Activated CD8-positive, alpha-beta T cell treated with anti-CD3 and anti-CD28 coated beads for 36 hours (primary cell): ENCODE measurements at regions not wholly inside any gene's neighbourhood (a gene's known extent, or its start where the extent isn't known, plus 50 kb on each side); places are given as distances from the start of the nearest gene placed in this dataset.
A peak's percentile ranks its signal among the peaks of the same experiment; 100 is the strongest.
"Not testable (repeated sequence)": the region's sequence is repeated elsewhere in the genome, so short reads cannot be mapped to it uniquely, and the experiment has no call there.

Experiments
- ATAC-seq: fragments of 200-7000 bp; cut with Tn5 transposase; one replicate; pipeline ENCODE4 v1.10.0; 2021; ENCODE audit warnings: mild to moderate bottlenecking, moderate library complexity
- CTCF ChIA-PET: fragments of 350-600 bp; sonication (Branson Sonifier 250); formaldehyde crosslinking; loops from one replicate; lab custom pipeline; 2021; ENCODE audit warnings: antibody characterized with exemption; lab: Charles Lee
- POLR2A ChIA-PET: fragments of 350-600 bp; sonication (Branson Sonifier 250); formaldehyde crosslinking; loops from one replicate; lab custom pipeline; 2021; ENCODE audit warnings: antibody characterized with exemption; lab: Charles Lee
- DNase-seq: peaks from one replicate; pipeline ENCODE4 v3.0.0-alpha.2; 2020
- H3K27ac Mint-ChIP-seq: one replicate; pipeline ENCODE4 v1.8.0; 2021; ENCODE audit warnings: mild to moderate bottlenecking, mixed read lengths
- H3K27me3 Mint-ChIP-seq: one replicate; pipeline ENCODE4 v1.8.0; 2021; ENCODE audit warnings: mixed read lengths
- H3K36me3 Mint-ChIP-seq: one replicate; pipeline ENCODE4 v1.8.0; 2021; ENCODE audit warnings: low read depth, mixed read lengths
- H3K4me1 Mint-ChIP-seq: one replicate; pipeline ENCODE4 v1.8.0; 2021; ENCODE audit warnings: low read depth, mixed read lengths
- H3K4me3 Mint-ChIP-seq: one replicate; pipeline ENCODE4 v1.8.0; 2021; ENCODE audit warnings: mild to moderate bottlenecking, moderate library complexity, mixed read lengths
- H3K9me3 Mint-ChIP-seq: one replicate; pipeline ENCODE4 v1.8.0; 2021; ENCODE audit warnings: mixed read lengths
- intact Hi-C: fragments of 100-400 bp; cut with micrococcal nuclease; formaldehyde crosslinking; loops from one replicate; pipeline ENCODE4 v1.10.0; 2022
- TF ChIP-seq, protein P1 (sequence below): fragments of 200-600 bp; IDR thresholded peaks from one replicate; pipeline ENCODE4 v1.8.0; 2022; ENCODE audit warnings: antibody characterized with exemption, mild to moderate bottlenecking

GRCh38 chr13:18665716-18666115 lies 515.9 kb downstream of the TUBA3C start:
- H3K4me1 Mint-ChIP-seq, POLR2A ChIA-PET, H3K36me3 Mint-ChIP-seq, H3K9me3 Mint-ChIP-seq, CTCF ChIA-PET, H3K27ac Mint-ChIP-seq, H3K4me3 Mint-ChIP-seq, ATAC-seq, H3K27me3 Mint-ChIP-seq, intact Hi-C loops, DNase-seq: not testable (repeated sequence)

DNA sequence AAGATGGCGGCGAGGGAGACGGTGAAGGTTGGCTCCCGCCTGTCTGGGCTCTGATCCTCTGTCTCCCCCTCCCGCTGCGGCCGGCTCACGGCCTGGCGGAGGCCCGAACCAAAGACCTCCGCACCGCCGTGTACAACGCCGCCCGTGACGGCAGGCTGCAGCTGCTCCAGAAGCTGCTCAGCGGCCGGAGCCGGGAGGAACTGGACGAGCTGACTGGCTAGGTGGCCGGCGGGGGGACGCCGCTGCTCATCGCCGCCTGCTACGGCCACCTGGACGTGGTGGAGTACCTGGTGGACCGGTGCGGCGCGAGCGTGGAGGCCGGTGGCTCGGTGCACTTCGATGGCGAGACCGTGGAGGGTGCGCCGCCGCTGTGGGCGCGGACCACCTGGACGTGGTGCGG lies 516.5 kb downstream of the TUBA3C start:
- H3K4me3 Mint-ChIP-seq, CTCF ChIA-PET, H3K27ac Mint-ChIP-seq, POLR2A ChIA-PET, H3K9me3 Mint-ChIP-seq, intact Hi-C loops, H3K27me3 Mint-ChIP-seq, ATAC-seq, H3K36me3 Mint-ChIP-seq, H3K4me1 Mint-ChIP-seq, DNase-seq: not testable (repeated sequence)

- H3K9me3 Mint-ChIP-seq, H3K36me3 Mint-ChIP-seq, H3K27ac Mint-ChIP-seq, POLR2A ChIA-PET, DNase-seq, intact Hi-C loops, H3K27me3 Mint-ChIP-seq, H3K4me1 Mint-ChIP-seq, H3K4me3 Mint-ChIP-seq, CTCF ChIA-PET, ATAC-seq: not testable (repeated sequence)
These were observed 518.4 kb downstream of the TUBA3C start for GRCh38 chr13:18663222-18663621.

- H3K36me3 Mint-ChIP-seq, ATAC-seq, intact Hi-C loops, H3K9me3 Mint-ChIP-seq, CTCF ChIA-PET, H3K27ac Mint-ChIP-seq, POLR2A ChIA-PET, H3K4me1 Mint-ChIP-seq, H3K27me3 Mint-ChIP-seq, H3K4me3 Mint-ChIP-seq: not testable (repeated sequence)
- TF ChIP-seq, protein P1, sequence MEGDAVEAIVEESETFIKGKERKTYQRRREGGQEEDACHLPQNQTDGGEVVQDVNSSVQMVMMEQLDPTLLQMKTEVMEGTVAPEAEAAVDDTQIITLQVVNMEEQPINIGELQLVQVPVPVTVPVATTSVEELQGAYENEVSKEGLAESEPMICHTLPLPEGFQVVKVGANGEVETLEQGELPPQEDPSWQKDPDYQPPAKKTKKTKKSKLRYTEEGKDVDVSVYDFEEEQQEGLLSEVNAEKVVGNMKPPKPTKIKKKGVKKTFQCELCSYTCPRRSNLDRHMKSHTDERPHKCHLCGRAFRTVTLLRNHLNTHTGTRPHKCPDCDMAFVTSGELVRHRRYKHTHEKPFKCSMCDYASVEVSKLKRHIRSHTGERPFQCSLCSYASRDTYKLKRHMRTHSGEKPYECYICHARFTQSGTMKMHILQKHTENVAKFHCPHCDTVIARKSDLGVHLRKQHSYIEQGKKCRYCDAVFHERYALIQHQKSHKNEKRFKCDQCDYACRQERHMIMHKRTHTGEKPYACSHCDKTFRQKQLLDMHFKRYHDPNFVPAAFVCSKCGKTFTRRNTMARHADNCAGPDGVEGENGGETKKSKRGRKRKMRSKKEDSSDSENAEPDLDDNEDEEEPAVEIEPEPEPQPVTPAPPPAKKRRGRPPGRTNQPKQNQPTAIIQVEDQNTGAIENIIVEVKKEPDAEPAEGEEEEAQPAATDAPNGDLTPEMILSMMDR, result peak; percentile 15
- peak; percentile 54 for DNase-seq
These were observed 537.9 kb downstream of the TUBA3C start for GRCh38 chr13:18643644-18644172.

GRCh38 chr13:18628928-18629327 lies 552.7 kb downstream of the TUBA3C start:
- DNase-seq, ATAC-seq, H3K27ac Mint-ChIP-seq, intact Hi-C loops, H3K27me3 Mint-ChIP-seq, H3K4me1 Mint-ChIP-seq, H3K9me3 Mint-ChIP-seq, H3K4me3 Mint-ChIP-seq, CTCF ChIA-PET, H3K36me3 Mint-ChIP-seq, POLR2A ChIA-PET: not testable (repeated sequence)

DNA sequence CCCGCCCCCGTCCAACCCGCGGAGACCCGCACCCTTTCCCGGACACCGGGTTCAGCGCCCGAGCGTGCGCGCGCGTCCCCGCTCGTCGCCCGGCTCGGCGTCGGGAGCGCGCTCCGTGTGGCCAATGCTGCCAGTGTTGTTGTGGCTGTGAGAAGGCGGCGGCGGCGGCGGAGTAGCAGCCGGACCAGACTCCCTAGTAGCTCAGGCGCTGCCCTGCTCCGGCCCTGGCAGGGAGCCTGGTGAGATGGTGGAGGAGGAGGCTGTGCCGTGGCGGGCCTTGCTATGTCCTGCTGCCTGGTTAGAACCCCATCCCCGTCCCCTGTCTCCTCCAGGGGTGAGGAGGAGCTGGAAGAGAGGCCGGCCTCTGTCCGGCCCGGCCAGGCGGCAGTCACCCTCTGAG lies 553.2 kb downstream of the TUBA3C start:
- no peaks in the 10 kb centered on the region for H3K27me3 Mint-ChIP-seq
- intact Hi-C loops, result no loop called here
- H3K4me1 Mint-ChIP-seq, result no peaks in the 10 kb centered on the region
- ATAC-seq, result no peak
- DNase-seq, result no peak
- ChIA-PET POLR2A (no interaction called here), CTCF (no interaction called here)
- TF ChIP-seq, protein P1, result no peak
- H3K36me3 Mint-ChIP-seq, result no peaks in the 10 kb centered on the region
- H3K4me3 Mint-ChIP-seq, result no peak overlapping the region
- no peak overlapping the region for H3K27ac Mint-ChIP-seq
- peaks cover 8% of the 10 kb centered on the region for H3K9me3 Mint-ChIP-seq

GRCh38 chr13:18624061-18624460 lies 557.6 kb downstream of the TUBA3C start:
- H3K4me3 Mint-ChIP-seq, H3K27me3 Mint-ChIP-seq, intact Hi-C loops, H3K4me1 Mint-ChIP-seq, POLR2A ChIA-PET, H3K36me3 Mint-ChIP-seq, H3K9me3 Mint-ChIP-seq, CTCF ChIA-PET, DNase-seq, ATAC-seq, H3K27ac Mint-ChIP-seq: not testable (repeated sequence)

DNA sequence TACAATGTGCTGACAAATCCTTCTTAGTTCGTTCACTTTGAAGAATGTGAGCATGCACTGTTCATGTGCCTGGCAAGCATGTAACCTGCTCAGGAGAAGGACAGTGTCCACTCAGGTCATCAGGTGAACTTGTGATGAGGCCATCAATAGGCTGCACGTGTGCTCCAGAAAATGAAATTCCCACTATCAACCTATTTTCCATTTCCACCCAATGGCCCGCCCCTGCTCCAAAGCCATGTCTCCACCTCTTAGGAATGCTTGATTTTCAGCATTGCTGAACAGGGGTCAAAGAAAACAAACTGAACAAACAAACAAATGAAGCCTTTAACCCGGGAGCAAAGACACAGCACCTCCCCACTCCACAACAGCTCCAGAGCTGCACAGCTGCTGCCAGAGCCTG lies 563.2 kb downstream of the TUBA3C start:
- ATAC-seq, H3K4me1 Mint-ChIP-seq, CTCF ChIA-PET, H3K27ac Mint-ChIP-seq, H3K9me3 Mint-ChIP-seq, DNase-seq, H3K36me3 Mint-ChIP-seq, POLR2A ChIA-PET, H3K27me3 Mint-ChIP-seq, intact Hi-C loops, H3K4me3 Mint-ChIP-seq: not testable (repeated sequence)

DNA sequence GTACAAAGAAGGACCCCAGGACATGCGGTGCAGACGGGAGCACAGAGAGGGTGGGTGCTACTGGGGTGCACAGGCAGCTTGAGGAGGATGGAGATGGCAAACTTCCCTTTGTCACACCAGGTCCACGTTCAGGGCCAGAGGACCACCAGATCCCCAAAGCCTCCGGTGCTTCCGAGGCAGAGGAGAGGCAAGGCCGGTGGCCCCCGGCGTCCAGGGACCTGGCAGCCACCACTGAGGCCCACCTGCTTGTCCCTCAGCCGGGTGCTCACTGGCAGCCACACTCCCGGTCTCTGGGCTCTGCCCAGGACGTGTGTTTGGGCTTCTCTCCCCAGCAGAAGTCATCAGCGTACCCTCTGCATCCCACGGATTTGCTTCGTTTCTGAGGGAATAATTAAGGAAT lies 571.1 kb downstream of the TUBA3C start:
- H3K36me3 Mint-ChIP-seq, H3K27me3 Mint-ChIP-seq, ATAC-seq, H3K4me3 Mint-ChIP-seq, H3K4me1 Mint-ChIP-seq, H3K27ac Mint-ChIP-seq, POLR2A ChIA-PET, DNase-seq, intact Hi-C loops, CTCF ChIA-PET, H3K9me3 Mint-ChIP-seq: not testable (repeated sequence)

GRCh38 chr13:18609371-18609770 lies 572.3 kb downstream of the TUBA3C start:
- H3K27me3 Mint-ChIP-seq, H3K36me3 Mint-ChIP-seq, H3K4me1 Mint-ChIP-seq, POLR2A ChIA-PET, H3K4me3 Mint-ChIP-seq, CTCF ChIA-PET, DNase-seq, intact Hi-C loops, ATAC-seq, H3K9me3 Mint-ChIP-seq, H3K27ac Mint-ChIP-seq: not testable (repeated sequence)

GRCh38 chr13:18608851-18609250 lies 572.8 kb downstream of the TUBA3C start:
- H3K36me3 Mint-ChIP-seq, intact Hi-C loops, ATAC-seq, CTCF ChIA-PET, H3K4me1 Mint-ChIP-seq, H3K27ac Mint-ChIP-seq, POLR2A ChIA-PET, DNase-seq, H3K4me3 Mint-ChIP-seq, H3K27me3 Mint-ChIP-seq, H3K9me3 Mint-ChIP-seq: not testable (repeated sequence)
